ENCODE measurements at regions not wholly inside any gene's neighbourhood (a gene's known extent, or its start where the extent isn't known, plus 50 kb on each side); places are given as distances from the start of the nearest gene placed in this dataset.
"Not testable (repeated sequence)": the region's sequence is repeated elsewhere in the genome, so short reads cannot be mapped to it uniquely, and the experiment has no call there.

- no peak for DNase-seq (ENCODE audit: low spot score)
Observed at GRCh38 chr3:187536185-187536584, 134.0 kb downstream of the SST start.

GRCh38 chr3:187533797-187534196 is 136.4 kb downstream of the SST start:
- DNase-seq (ENCODE audit: low spot score): no peak

- no peak for DNase-seq (ENCODE audit: low spot score)
Observed at GRCh38 chr3:187531831-187532230, 138.4 kb downstream of the SST start.

GRCh38 chr3:187522890-187523289 is 147.3 kb downstream of the SST start:
- no peak for DNase-seq (ENCODE audit: low spot score)

GRCh38 chr3:187522293-187522692 is 147.9 kb downstream of the SST start:
- no peak for DNase-seq (ENCODE audit: low spot score)

GRCh38 chr3:187521546-187521945 is 148.6 kb downstream of the SST start:
- DNase-seq (ENCODE audit: low spot score): no peak

- no peak for DNase-seq (ENCODE audit: low spot score)
Observed at GRCh38 chr3:187520027-187520945, 149.9 kb downstream of the SST start.

- DNase-seq (ENCODE audit: low spot score): peak; percentile 51
Observed at GRCh38 chr3:187519428-187519890, 150.7 kb downstream of the SST start.

- DNase-seq (ENCODE audit: low spot score): no peak
Observed at GRCh38 chr3:187518616-187519015, 150.4 kb downstream of the RTP4 start.

- no peak for DNase-seq (ENCODE audit: low spot score)
Observed at GRCh38 chr3:187518207-187518606, 150.0 kb downstream of the RTP4 start.

- DNase-seq (ENCODE audit: low spot score): no peak
Observed at GRCh38 chr3:187516446-187517185, 148.4 kb downstream of the RTP4 start.

GRCh38 chr3:187507905-187508304 is 139.7 kb downstream of the RTP4 start:
- no peak for DNase-seq (ENCODE audit: low spot score)

- DNase-seq (ENCODE audit: low spot score): no peak
Observed at GRCh38 chr3:187507266-187507665, 139.1 kb downstream of the RTP4 start.

- no peak for DNase-seq (ENCODE audit: low spot score)
Observed at GRCh38 chr3:187504435-187504834, 136.2 kb downstream of the RTP4 start.

- DNase-seq (ENCODE audit: low spot score): no peak
Observed at GRCh38 chr3:187498211-187498724, 130.1 kb downstream of the RTP4 start.

GRCh38 chr3:187497052-187497451 is 128.9 kb downstream of the RTP4 start:
- no peak for DNase-seq (ENCODE audit: low spot score)

- DNase-seq (ENCODE audit: low spot score): not testable (repeated sequence)
Observed at GRCh38 chr3:187494056-187494455, 125.9 kb downstream of the RTP4 start.

GRCh38 chr3:187491371-187491770 is 123.2 kb downstream of the RTP4 start:
- DNase-seq (ENCODE audit: low spot score): no peak

- DNase-seq (ENCODE audit: low spot score): no peak
Observed at GRCh38 chr3:187490366-187490765, 122.2 kb downstream of the RTP4 start.

GRCh38 chr3:187484547-187485295 is 116.5 kb downstream of the RTP4 start:
- peak; percentile 21 for DNase-seq (ENCODE audit: low spot score)

- no peak for DNase-seq (ENCODE audit: low spot score)
Observed at GRCh38 chr3:187481426-187481825, 113.2 kb downstream of the RTP4 start.

GRCh38 chr3:187475613-187476012 is 107.4 kb downstream of the RTP4 start:
- DNase-seq (ENCODE audit: low spot score): not testable (repeated sequence)
